Prostate gland (tissue), 2 donors: ENCODE measurements at regions not wholly inside any gene's neighbourhood (a gene's known extent, or its start where the extent isn't known, plus 50 kb on each side); places are given as distances from the start of the nearest gene placed in this dataset.

Source experiments
- CTCF ChIP-seq, 4 experiments: fragments of 200-600 bp in 2 of 4; fragments of 450-650 bp in 2 of 4; sonication (generic) in 2 of 4; IDR thresholded peaks; 1 replicate in 3 of 4; 2 replicates in 1 of 4; pipeline ENCODE4 v1.5.1; 2016 to 2019; ENCODE audit warnings: antibody characterized with exemption in 4 of 4, mild to moderate bottlenecking in 2 of 4, moderate library complexity in 2 of 4
- POLR2AphosphoS5 ChIP-seq: sonication (generic); formaldehyde crosslinking; IDR thresholded peaks from one replicate; pipeline ENCODE4 v1.6.1; 2017; ENCODE audit warnings: antibody characterized with exemption

GRCh38 chr18:75884728-75885127 is 457.2 kb upstream of the SMIM21 start:
- no peak for TF ChIP-seq POLR2AphosphoS5
- TF ChIP-seq CTCF (IDR thresholded peaks at IDR 0.05): no peak
